ENCODE measurements at regions not wholly inside any gene's neighbourhood (a gene's known extent, or its start where the extent isn't known, plus 50 kb on each side); places are given as distances from the start of the nearest gene placed in this dataset.

DNA sequence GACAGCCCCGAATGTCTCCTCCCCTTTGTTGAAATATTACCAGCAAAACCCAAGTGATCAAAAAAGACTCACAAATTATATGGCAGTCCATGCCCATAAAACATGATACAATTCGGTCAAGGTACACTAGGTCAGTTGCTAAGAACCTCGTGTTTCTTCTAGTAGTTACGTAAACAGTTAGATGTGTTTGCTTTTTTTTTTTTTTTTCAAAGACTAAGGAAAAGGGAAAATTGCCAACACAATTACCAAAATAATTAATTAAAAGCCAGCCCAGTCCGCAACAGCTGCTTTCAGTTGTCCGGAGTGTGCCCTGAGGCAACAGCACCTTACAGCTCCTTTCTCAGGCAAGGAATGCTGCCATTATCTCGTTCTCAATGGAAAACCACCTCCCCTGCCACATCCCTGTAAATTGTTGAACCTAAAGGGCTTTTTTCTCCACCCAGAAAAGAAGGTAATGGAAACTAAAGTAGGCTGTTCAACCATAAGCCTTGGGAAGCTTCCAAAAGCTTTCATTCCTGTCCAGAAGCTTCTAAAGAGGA is 129.2 kb upstream of the TSC22D2 start:
- H3K27ac ChIP-seq, result no peak overlapping the region
- no peaks in the 10 kb centered on the region for H3K9me3 ChIP-seq
- no peaks in the 10 kb centered on the region for H3K4me1 ChIP-seq
- intact Hi-C loops (cut with DNase I), result no loop called here
- no peaks in the 10 kb centered on the region for H3K27me3 ChIP-seq
- no peak for DNase-seq (ENCODE audit: low spot score in 2 of 2)
- no peaks in the 10 kb centered on the region for H3K36me3 ChIP-seq
- H3K4me3 ChIP-seq, result no peak overlapping the region
- TF ChIP-seq, protein P1, sequence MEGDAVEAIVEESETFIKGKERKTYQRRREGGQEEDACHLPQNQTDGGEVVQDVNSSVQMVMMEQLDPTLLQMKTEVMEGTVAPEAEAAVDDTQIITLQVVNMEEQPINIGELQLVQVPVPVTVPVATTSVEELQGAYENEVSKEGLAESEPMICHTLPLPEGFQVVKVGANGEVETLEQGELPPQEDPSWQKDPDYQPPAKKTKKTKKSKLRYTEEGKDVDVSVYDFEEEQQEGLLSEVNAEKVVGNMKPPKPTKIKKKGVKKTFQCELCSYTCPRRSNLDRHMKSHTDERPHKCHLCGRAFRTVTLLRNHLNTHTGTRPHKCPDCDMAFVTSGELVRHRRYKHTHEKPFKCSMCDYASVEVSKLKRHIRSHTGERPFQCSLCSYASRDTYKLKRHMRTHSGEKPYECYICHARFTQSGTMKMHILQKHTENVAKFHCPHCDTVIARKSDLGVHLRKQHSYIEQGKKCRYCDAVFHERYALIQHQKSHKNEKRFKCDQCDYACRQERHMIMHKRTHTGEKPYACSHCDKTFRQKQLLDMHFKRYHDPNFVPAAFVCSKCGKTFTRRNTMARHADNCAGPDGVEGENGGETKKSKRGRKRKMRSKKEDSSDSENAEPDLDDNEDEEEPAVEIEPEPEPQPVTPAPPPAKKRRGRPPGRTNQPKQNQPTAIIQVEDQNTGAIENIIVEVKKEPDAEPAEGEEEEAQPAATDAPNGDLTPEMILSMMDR (IDR thresholded peaks at IDR 0.05), result no peak

DNA sequence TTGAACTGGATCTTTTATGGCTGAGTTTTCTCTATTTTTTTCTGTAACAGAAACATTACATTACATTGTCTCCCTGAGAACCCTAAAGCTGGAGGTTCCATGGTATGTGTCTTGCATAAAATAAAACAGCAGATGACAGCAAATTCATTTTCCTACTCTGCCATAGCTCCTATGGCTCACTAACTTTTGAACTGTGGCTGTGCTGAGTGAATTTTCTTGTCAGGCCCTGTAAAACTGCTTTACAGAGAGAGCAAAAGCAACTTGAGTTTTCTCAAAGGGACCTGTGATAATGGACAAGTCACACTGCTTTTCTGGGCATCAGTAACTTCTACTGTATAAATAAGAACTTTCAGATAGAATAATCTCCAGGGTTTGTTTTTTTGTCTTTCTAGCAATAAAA is 129.9 kb upstream of the TSC22D2 start:
- intact Hi-C loops (cut with DNase I), result no loop called here
- TF ChIP-seq, protein P1 (IDR thresholded peaks at IDR 0.05), result no peak

DNA sequence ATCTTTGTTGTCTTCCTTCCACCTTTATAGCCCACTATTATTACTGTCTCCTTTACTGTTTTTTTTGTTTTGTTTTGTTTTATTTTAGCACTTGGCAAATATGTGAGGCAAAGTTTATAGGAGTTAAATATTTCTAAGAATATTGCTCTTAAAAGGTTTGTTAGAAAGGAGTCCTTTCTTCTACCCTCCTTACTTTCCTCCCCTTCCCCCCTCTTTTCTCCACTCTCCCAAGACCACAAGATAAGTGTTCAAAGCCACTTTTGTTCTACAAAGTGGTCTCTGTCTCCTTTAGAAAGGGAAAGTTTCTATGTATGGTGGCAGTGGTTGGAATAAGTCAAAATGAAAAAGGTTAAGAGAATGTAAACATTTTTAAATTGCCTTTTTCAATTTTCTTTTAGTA is 130.7 kb upstream of the TSC22D2 start:
- TF ChIP-seq, protein P1 (IDR thresholded peaks at IDR 0.05), result no peak
- DNase-seq (ENCODE audit: low spot score in 2 of 2), result no peak
- H3K27me3 ChIP-seq, result no peaks in the 10 kb centered on the region
- intact Hi-C loops (cut with DNase I), result no loop called here
- no peaks in the 10 kb centered on the region for H3K9me3 ChIP-seq
- H3K4me1 ChIP-seq, result no peaks in the 10 kb centered on the region
- H3K4me3 ChIP-seq, result no peak overlapping the region
- H3K27ac ChIP-seq, result no peak overlapping the region
- H3K36me3 ChIP-seq, result no peaks in the 10 kb centered on the region

More for the DNA sequence above, 129.9 kb upstream of the TSC22D2 start:
- Histone ChIP-seq H3K27ac (no peak overlapping the region), H3K4me1 (no peaks in the 10 kb centered on the region), H3K4me3 (no peak overlapping the region), H3K27me3 (no peaks in the 10 kb centered on the region), H3K36me3 (no peaks in the 10 kb centered on the region), H3K9me3 (no peaks in the 10 kb centered on the region)
- DNase-seq (ENCODE audit: low spot score in 2 of 2), result no peak

DNA sequence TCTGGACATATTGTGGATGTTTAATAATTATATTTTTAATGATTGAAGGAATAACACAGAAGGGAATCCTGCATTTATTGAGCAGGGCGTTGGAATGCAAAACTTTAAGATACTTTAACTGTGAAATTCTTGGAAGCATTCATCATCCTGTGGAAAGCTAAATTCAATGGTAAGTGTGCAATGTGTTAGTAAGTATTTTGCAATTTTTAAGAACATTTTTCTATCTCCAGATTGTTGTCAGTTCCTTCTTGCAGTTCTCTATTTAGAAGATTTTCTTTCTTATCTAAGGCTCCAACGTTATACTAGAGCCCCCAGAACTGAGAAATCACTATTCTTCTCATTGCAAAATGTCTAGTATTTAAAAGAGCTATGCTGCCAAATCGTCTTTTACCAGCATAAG is 132.2 kb upstream of the TSC22D2 start:
- Histone ChIP-seq H3K4me3 (no peak overlapping the region), H3K36me3 (no peaks in the 10 kb centered on the region), H3K27me3 (no peaks in the 10 kb centered on the region), H3K4me1 (no peaks in the 10 kb centered on the region), H3K9me3 (no peaks in the 10 kb centered on the region), H3K27ac (no peak overlapping the region)
- intact Hi-C loops (cut with DNase I), result no loop called here
- TF ChIP-seq, protein P1 (IDR thresholded peaks at IDR 0.05), result no peak
- no peak for DNase-seq (ENCODE audit: low spot score in 2 of 2)

GRCh38 chr3:150274372-150274771 is 133.7 kb upstream of the TSC22D2 start:
- Histone ChIP-seq H3K27ac (no peak overlapping the region), H3K4me3 (no peak overlapping the region), H3K9me3 (no peaks in the 10 kb centered on the region), H3K4me1 (no peaks in the 10 kb centered on the region), H3K36me3 (no peaks in the 10 kb centered on the region), H3K27me3 (no peaks in the 10 kb centered on the region)
- TF ChIP-seq, protein P1 (IDR thresholded peaks at IDR 0.05), result no peak
- DNase-seq (ENCODE audit: low spot score in 2 of 2), result no peak
- intact Hi-C loops (cut with DNase I), result no loop called here

GRCh38 chr3:150273396-150273795 is 134.7 kb upstream of the TSC22D2 start:
- no peaks in the 10 kb centered on the region for H3K9me3 ChIP-seq
- H3K4me1 ChIP-seq, result no peaks in the 10 kb centered on the region
- TF ChIP-seq, protein P1 (IDR thresholded peaks at IDR 0.05), result no peak
- H3K27ac ChIP-seq, result no peak overlapping the region
- intact Hi-C loops (cut with DNase I), result no loop called here
- H3K27me3 ChIP-seq, result no peaks in the 10 kb centered on the region
- no peaks in the 10 kb centered on the region for H3K36me3 ChIP-seq
- no peak overlapping the region for H3K4me3 ChIP-seq
- no peak for DNase-seq (ENCODE audit: low spot score in 2 of 2)

Data from ascending aorta (tissue), 2 donors.